HG03571 (cell line): ENCODE measurements at regions not wholly inside any gene's neighbourhood (a gene's known extent, or its start where the extent isn't known, plus 50 kb on each side); places are given as distances from the start of the nearest gene placed in this dataset.
"Not testable (repeated sequence)": the region's sequence is repeated elsewhere in the genome, so short reads cannot be mapped to it uniquely, and the experiment has no call there.

Source experiments
- ATAC-seq: cut with Tn5 transposase; IDR thresholded peaks from one replicate; pipeline ENCODE4 v1.9.1; 2021; ENCODE audit not compliant: unreplicated experiment

- peak; percentile 37 for ATAC-seq
Observed at GRCh38 chr4:130044788-130045531, 949.0 kb downstream of the C4orf33 start.

GRCh38 chr4:130053723-130054122 is 957.8 kb downstream of the C4orf33 start:
- no peak for ATAC-seq

- ATAC-seq = no peak
Observed at GRCh38 chr4:130054908-130055307, 959.0 kb downstream of the C4orf33 start.

GRCh38 chr4:130056286-130056685 is 960.3 kb downstream of the C4orf33 start:
- no peak for ATAC-seq

- ATAC-seq = no peak
Observed at GRCh38 chr4:130064471-130064870, 968.5 kb downstream of the C4orf33 start.

GRCh38 chr4:130067419-130067818 is 971.5 kb downstream of the C4orf33 start:
- no peak for ATAC-seq

GRCh38 chr4:130068072-130068471 is 972.1 kb downstream of the C4orf33 start:
- no peak for ATAC-seq

- ATAC-seq = no peak
Observed at GRCh38 chr4:130071746-130072145, 975.8 kb downstream of the C4orf33 start.

GRCh38 chr4:130073145-130073790 is 977.3 kb downstream of the C4orf33 start:
- ATAC-seq = no peak

GRCh38 chr4:130074096-130074495 is 978.1 kb downstream of the C4orf33 start:
- no peak for ATAC-seq

- ATAC-seq = no peak
Observed at GRCh38 chr4:130077275-130077674, 981.3 kb downstream of the C4orf33 start.

- not testable (repeated sequence) for ATAC-seq
Observed at GRCh38 chr4:130079027-130079426, 983.1 kb downstream of the C4orf33 start.

GRCh38 chr4:130080872-130081451 is 985.0 kb downstream of the C4orf33 start:
- ATAC-seq = no peak

GRCh38 chr4:130090427-130090826 is 994.5 kb downstream of the C4orf33 start:
- no peak for ATAC-seq

GRCh38 chr4:130092187-130093015 is 996.4 kb downstream of the C4orf33 start:
- ATAC-seq = no peak

GRCh38 chr4:130099105-130099504 is 1003.2 kb downstream of the C4orf33 start:
- no peak for ATAC-seq

GRCh38 chr4:130110189-130110588 is 1014.2 kb downstream of the C4orf33 start:
- no peak for ATAC-seq

GRCh38 chr4:130110770-130111169 is 1014.8 kb downstream of the C4orf33 start:
- ATAC-seq = no peak

GRCh38 chr4:130124066-130124465 is 1028.1 kb downstream of the C4orf33 start:
- ATAC-seq = no peak

GRCh38 chr4:130125467-130125866 is 1029.5 kb downstream of the C4orf33 start:
- no peak for ATAC-seq

GRCh38 chr4:130127297-130127696 is 1031.3 kb downstream of the C4orf33 start:
- ATAC-seq = no peak
